ENCODE measurements at regions not wholly inside any gene's neighbourhood (a gene's known extent, or its start where the extent isn't known, plus 50 kb on each side); places are given as distances from the start of the nearest gene placed in this dataset.

GRCh38 chr5:139744471-139745131 is 51.0 kb upstream of the PSD2 start:
- H3K36me3 ChIP-seq (ENCODE audit: control insufficient read depth, insufficient read depth, low read length): no peaks in the 10 kb centered on the region
- H3K4me3 ChIP-seq (replicated peaks in 1 of 4; ENCODE audit: control extremely low read depth in 1 of 4, insufficient read depth in 1 of 4, low read depth in 3 of 4, low read length in 4 of 4): no peak overlapping the region
- no peak overlapping the region for H2AFZ ChIP-seq (ENCODE audit: low read length)
- no peak overlapping the region for H3K27ac ChIP-seq (ENCODE audit: insufficient read depth, low read length)
- no peaks in the 10 kb centered on the region for H4K20me1 ChIP-seq (ENCODE audit: control insufficient read depth, extremely low read depth, insufficient read depth, low read length)
- no peaks in the 10 kb centered on the region for H3K79me2 ChIP-seq (ENCODE audit: control insufficient read depth, insufficient read depth, low read length)
- H3K4me2 ChIP-seq (ENCODE audit: extremely low read depth, insufficient read depth, low read length): no peak overlapping the region
- H3K9me3 ChIP-seq (ENCODE audit: control insufficient read depth, insufficient read depth, low read depth, low read length): no peaks in the 10 kb centered on the region
- no peak overlapping the region for H3K9ac ChIP-seq (ENCODE audit: insufficient read depth, low read length)
- H3K4me1 ChIP-seq (ENCODE audit: control insufficient read depth, extremely low read depth, insufficient read depth, low read length): peaks cover 26% of the 10 kb centered on the region
- TF ChIP-seq EZH2 (IDR thresholded peaks at IDR 0.05; ENCODE audit: low read length, missing control alignments) (no peak), CTCF (conservative IDR thresholded peaks at IDR 0.05 in 1 of 2, IDR thresholded peaks at IDR 0.05 in 1 of 2; ENCODE audit: low read depth in 1 of 2, low read length in 2 of 2) (no peak)
- no peak for DNase-seq (ENCODE audit: low read depth in 2 of 2)
- H3K27me3 ChIP-seq (ENCODE audit: control insufficient read depth, insufficient read depth, low read length): peaks cover 12% of the 10 kb centered on the region

GRCh38 chr5:139745132-139745799 is 50.3 kb upstream of the PSD2 start:
- H3K27ac ChIP-seq (ENCODE audit: insufficient read depth, low read length): no peak overlapping the region
- H3K4me3 ChIP-seq (replicated peaks in 1 of 4; ENCODE audit: control extremely low read depth in 1 of 4, insufficient read depth in 1 of 4, low read depth in 3 of 4, low read length in 4 of 4): no peak overlapping the region
- H3K4me2 ChIP-seq (ENCODE audit: extremely low read depth, insufficient read depth, low read length): no peak overlapping the region
- TF ChIP-seq CTCF (conservative IDR thresholded peaks at IDR 0.05 in 1 of 2, IDR thresholded peaks at IDR 0.05 in 1 of 2; ENCODE audit: low read depth in 1 of 2, low read length in 2 of 2): no peak
- no peak for TF ChIP-seq EZH2 (IDR thresholded peaks at IDR 0.05; ENCODE audit: low read length, missing control alignments)
- peak; percentile 65 to 92 for DNase-seq (ENCODE audit: low read depth in 2 of 2)
- no peak overlapping the region for H2AFZ ChIP-seq (ENCODE audit: low read length)
- H4K20me1 ChIP-seq (ENCODE audit: control insufficient read depth, extremely low read depth, insufficient read depth, low read length): no peaks in the 10 kb centered on the region
- H3K79me2 ChIP-seq (ENCODE audit: control insufficient read depth, insufficient read depth, low read length): no peaks in the 10 kb centered on the region
- H3K9me3 ChIP-seq (ENCODE audit: control insufficient read depth, insufficient read depth, low read depth, low read length): no peaks in the 10 kb centered on the region
- H3K4me1 ChIP-seq (ENCODE audit: control insufficient read depth, extremely low read depth, insufficient read depth, low read length): peaks cover 26% of the 10 kb centered on the region
- peaks cover 12% of the 10 kb centered on the region for H3K27me3 ChIP-seq (ENCODE audit: control insufficient read depth, insufficient read depth, low read length)
- no peaks in the 10 kb centered on the region for H3K36me3 ChIP-seq (ENCODE audit: control insufficient read depth, insufficient read depth, low read length)
- H3K9ac ChIP-seq (ENCODE audit: insufficient read depth, low read length): no peak overlapping the region

GRCh38 chr5:139745800-139746690 is 49.6 kb upstream of the PSD2 start:
- peak; percentile 66 to 83 for DNase-seq (ENCODE audit: low read depth in 2 of 2)

More at GRCh38 chr5:139745800-139746690, 49.6 kb upstream of the PSD2 start:
- H3K4me2 ChIP-seq (ENCODE audit: extremely low read depth, insufficient read depth, low read length): peak overlapping the region; percentile 80
- no peaks in the 10 kb centered on the region for H3K79me2 ChIP-seq (ENCODE audit: control insufficient read depth, insufficient read depth, low read length)
- no peak for TF ChIP-seq EZH2 (IDR thresholded peaks at IDR 0.05; ENCODE audit: low read length, missing control alignments)
- TF ChIP-seq CTCF (conservative IDR thresholded peaks at IDR 0.05 in 1 of 2, IDR thresholded peaks at IDR 0.05 in 1 of 2; ENCODE audit: low read depth in 1 of 2, low read length in 2 of 2): no peak
- H3K4me3 ChIP-seq (replicated peaks in 1 of 4; ENCODE audit: control extremely low read depth in 1 of 4, insufficient read depth in 1 of 4, low read depth in 3 of 4, low read length in 4 of 4): peak overlapping the region; percentile 6 to 49 (median 18)
- H4K20me1 ChIP-seq (ENCODE audit: control insufficient read depth, extremely low read depth, insufficient read depth, low read length): no peaks in the 10 kb centered on the region
- no peaks in the 10 kb centered on the region for H3K9me3 ChIP-seq (ENCODE audit: control insufficient read depth, insufficient read depth, low read depth, low read length)
- H3K36me3 ChIP-seq (ENCODE audit: control insufficient read depth, insufficient read depth, low read length): no peaks in the 10 kb centered on the region
- peak overlapping the region; percentile 13 for H2AFZ ChIP-seq (ENCODE audit: low read length)
- peaks cover 26% of the 10 kb centered on the region for H3K4me1 ChIP-seq (ENCODE audit: control insufficient read depth, extremely low read depth, insufficient read depth, low read length)
- H3K27ac ChIP-seq (ENCODE audit: insufficient read depth, low read length): peak overlapping the region; percentile 28
- peaks cover 12% of the 10 kb centered on the region for H3K27me3 ChIP-seq (ENCODE audit: control insufficient read depth, insufficient read depth, low read length)
- peak overlapping the region; percentile 32 for H3K9ac ChIP-seq (ENCODE audit: insufficient read depth, low read length)
